ENCODE measurements at regions not wholly inside any gene's neighbourhood (a gene's known extent, or its start where the extent isn't known, plus 50 kb on each side); places are given as distances from the start of the nearest gene placed in this dataset.

DNA sequence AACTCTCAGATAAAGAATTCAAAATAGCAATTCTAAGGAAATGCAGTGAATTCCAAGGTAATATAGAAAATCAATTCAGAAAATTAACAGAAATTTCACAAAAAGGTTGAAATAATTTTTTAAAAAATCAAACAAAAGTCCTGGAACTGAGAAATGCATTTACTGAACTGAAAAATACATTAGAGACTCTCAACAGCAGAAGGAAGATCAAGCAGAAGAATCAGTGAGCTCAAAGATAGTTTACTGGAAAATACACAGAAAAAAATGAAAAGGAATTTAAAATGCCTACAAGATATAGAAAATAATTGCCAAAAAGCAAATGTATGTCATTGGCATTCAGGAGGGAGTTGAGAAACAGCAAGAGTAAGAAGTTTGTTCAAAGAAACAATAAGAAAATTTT is 107.3 kb downstream of the BUD13 start:
- no peak for DNase-seq
- TF ChIP-seq POLR2A (IDR thresholded peaks at IDR 0.05): no peak
- TF ChIP-seq, protein P1, sequence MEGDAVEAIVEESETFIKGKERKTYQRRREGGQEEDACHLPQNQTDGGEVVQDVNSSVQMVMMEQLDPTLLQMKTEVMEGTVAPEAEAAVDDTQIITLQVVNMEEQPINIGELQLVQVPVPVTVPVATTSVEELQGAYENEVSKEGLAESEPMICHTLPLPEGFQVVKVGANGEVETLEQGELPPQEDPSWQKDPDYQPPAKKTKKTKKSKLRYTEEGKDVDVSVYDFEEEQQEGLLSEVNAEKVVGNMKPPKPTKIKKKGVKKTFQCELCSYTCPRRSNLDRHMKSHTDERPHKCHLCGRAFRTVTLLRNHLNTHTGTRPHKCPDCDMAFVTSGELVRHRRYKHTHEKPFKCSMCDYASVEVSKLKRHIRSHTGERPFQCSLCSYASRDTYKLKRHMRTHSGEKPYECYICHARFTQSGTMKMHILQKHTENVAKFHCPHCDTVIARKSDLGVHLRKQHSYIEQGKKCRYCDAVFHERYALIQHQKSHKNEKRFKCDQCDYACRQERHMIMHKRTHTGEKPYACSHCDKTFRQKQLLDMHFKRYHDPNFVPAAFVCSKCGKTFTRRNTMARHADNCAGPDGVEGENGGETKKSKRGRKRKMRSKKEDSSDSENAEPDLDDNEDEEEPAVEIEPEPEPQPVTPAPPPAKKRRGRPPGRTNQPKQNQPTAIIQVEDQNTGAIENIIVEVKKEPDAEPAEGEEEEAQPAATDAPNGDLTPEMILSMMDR (IDR thresholded peaks at IDR 0.05): no peak
- H3K27me3 ChIP-seq: no peaks in the 10 kb centered on the region
- no peaks in the 10 kb centered on the region for H3K36me3 ChIP-seq
- no peaks in the 10 kb centered on the region for H3K4me1 ChIP-seq
- H3K27ac ChIP-seq: no peak overlapping the region
- peaks cover 0 to 9% (median 3%) of the 10 kb centered on the region in 4 donors for H3K9me3 ChIP-seq
- H3K4me3 ChIP-seq: no peak overlapping the region

DNA sequence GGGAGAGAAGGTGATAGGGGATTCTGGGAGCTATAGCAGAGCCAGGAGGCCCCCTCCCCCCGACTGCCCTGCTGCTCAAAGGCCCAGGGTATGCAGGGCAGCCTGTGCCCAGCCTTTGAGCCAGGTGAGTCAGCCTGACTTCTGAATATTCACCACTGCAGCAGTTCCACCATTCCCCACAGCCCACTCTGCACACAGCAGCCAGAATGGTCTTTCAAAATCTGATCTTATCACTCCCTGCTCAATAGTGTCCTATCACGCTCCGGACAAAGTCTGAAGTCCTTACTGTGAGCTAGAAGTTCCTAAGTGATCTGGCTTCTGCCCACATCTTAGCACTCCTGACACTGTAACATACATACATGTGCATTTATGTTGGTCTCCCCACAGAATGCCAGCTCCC is 111.7 kb downstream of the BUD13 start:
- Histone ChIP-seq H3K4me1 (no peaks in the 10 kb centered on the region), H3K27me3 (no peaks in the 10 kb centered on the region), H3K36me3 (no peaks in the 10 kb centered on the region), H3K9me3 (peaks cover 0 to 9% (median 3%) of the 10 kb centered on the region in 4 donors), H3K27ac (no peak overlapping the region), H3K4me3 (no peak overlapping the region)
- DNase-seq: no peak
- TF ChIP-seq POLR2A (IDR thresholded peaks at IDR 0.05): no peak
- TF ChIP-seq, protein P1 (IDR thresholded peaks at IDR 0.05): no peak

DNA sequence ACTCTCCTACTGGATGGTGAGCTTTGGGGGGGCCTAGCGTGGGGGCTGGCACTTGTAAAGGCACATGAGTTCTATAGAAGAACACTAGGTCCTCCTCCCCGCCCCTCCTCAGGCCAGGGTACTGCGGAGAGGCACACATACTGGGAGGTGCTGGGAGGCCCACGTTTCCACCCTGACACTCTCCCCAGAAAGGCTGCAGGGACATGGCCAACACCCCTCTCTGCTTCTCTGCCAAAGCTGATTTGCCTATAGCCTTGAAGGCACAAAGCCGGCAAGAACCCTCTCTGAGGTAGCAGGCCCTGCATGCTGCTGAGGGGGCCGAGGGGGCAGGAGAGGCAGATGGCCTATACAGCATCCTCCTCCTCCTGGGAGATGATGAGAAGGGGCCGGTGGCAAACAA is 112.8 kb downstream of the BUD13 start:
- H3K4me3 ChIP-seq: no peak overlapping the region
- H3K36me3 ChIP-seq: no peaks in the 10 kb centered on the region
- no peak for TF ChIP-seq POLR2A (IDR thresholded peaks at IDR 0.05)
- TF ChIP-seq, protein P1 (IDR thresholded peaks at IDR 0.05): no peak
- H3K9me3 ChIP-seq: peaks cover 0 to 8% (median under 1%) of the 10 kb centered on the region in 4 donors
- H3K27ac ChIP-seq: no peak overlapping the region
- no peaks in the 10 kb centered on the region for H3K27me3 ChIP-seq
- no peak for DNase-seq
- no peaks in the 10 kb centered on the region for H3K4me1 ChIP-seq

DNA sequence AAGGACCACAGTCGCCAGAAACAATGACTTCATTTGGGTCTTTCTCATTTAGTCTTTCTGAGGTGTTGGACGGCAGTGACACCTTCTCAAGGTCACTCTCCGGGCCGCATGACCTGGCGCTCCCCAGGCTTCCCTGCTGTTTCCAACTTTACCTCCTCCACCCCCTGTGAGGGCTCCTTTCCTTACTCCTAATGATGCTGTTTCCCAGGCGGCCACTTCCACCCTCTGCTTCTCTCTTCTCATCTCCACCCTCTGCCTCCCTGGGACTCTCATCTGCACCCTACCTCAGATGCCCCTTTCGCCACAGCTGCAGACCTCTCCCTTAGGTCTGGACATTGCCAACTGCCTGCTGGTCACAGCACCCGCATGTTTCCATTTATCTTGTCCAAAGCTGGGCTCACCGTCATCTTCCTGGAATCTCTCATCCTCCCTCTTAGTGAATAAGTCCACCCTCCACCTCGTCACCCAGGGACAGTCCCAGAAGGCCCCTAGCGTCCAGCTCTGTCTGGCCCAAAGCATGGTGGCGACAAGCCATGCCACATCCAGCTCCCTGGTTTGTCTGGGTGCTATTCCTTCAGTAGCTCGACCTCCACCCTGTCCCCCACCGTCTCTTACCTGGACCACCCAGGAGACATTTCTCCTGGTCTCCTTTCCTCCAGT is 113.8 kb downstream of the BUD13 start:
- H3K27ac ChIP-seq: no peak overlapping the region
- TF ChIP-seq POLR2A (IDR thresholded peaks at IDR 0.05): no peak
- TF ChIP-seq, protein P1 (IDR thresholded peaks at IDR 0.05): no peak
- H3K9me3 ChIP-seq: peaks cover 0 to 8% (median 0%) of the 10 kb centered on the region in 4 donors
- no peaks in the 10 kb centered on the region for H3K4me1 ChIP-seq
- H3K36me3 ChIP-seq: no peaks in the 10 kb centered on the region
- DNase-seq: no peak
- no peaks in the 10 kb centered on the region for H3K27me3 ChIP-seq
- H3K4me3 ChIP-seq: no peak overlapping the region

DNA sequence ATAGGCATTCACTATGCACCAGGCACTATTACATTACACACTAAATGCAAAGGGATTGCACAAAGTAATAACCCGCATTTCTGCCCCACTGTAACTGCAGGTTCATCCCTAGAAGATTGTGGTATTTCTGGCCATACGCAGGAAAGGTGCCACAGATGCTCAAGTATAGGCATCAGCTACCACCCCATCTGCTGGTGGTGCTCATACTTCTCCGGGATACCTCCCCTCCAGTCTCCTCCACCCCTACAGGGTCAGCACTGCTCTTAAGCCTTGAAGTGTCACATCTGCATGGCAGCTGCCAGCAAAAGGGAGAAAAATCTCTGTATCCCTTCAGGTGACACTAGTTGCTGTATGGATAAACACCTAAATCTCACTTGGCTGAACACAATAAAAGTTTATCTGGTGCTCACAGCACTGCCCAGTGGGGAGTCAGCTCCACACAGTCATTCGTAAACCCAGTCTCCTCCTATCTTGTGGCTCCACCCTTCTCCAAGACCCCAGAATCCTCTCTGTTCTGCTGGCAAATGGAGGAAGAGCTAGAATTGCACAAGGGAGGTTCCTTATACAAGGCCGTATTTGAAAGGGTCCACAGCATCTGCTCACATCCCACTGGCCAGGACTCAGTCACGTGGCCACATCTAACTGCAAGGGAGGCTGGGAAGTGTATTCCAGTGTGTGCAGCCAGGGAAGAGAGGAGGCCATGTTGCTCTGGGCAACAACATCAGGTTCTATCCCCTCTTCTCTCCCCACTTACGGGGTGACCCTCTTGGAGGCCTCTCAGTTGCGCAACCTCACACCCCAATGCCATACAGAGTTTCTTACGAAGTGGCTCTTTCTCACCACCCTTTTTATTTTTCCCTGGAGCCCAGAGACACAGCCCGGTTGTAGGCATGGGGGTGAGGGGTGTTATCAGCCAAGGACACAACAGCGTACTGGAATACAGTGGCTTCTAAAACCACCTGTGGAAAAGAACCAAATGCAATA is 114.7 kb downstream of the BUD13 start:
- Histone ChIP-seq H3K4me3 (no peak overlapping the region), H3K36me3 (no peaks in the 10 kb centered on the region), H3K27me3 (no peaks in the 10 kb centered on the region), H3K4me1 (no peaks in the 10 kb centered on the region), H3K27ac (no peak overlapping the region), H3K9me3 (peaks cover 0 to 8% (median 0%) of the 10 kb centered on the region in 4 donors)
- no peak for DNase-seq
- TF ChIP-seq POLR2A (IDR thresholded peaks at IDR 0.05): no peak
- TF ChIP-seq, protein P1 (IDR thresholded peaks at IDR 0.05): no peak
